ENCODE measurements at regions not wholly inside any gene's neighbourhood (a gene's known extent, or its start where the extent isn't known, plus 50 kb on each side); places are given as distances from the start of the nearest gene placed in this dataset.

DNA sequence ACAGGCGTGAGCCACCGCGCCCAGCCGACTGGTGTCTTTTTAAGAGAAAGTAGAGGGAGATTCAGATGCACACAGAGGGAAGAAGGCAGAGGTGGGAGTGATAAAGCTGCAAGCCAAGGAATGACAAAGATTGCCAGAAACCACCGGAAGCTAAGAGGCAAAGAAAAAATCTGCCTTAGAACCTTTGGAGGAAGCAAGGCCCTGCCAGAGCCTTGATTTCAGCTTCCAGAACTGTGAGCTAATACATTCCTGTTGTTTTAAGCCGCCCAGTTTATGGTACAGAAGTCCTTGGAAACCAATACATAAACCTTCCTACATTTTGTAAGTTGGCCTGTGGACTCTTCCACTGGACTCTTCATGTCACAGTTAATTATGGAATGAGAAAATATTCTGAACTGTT, 71.7 kb upstream of the SOX21 start:
- in situ Hi-C loops (cut with HindIII; ENCODE audit: low pct_unique_long_range_greater_than_20kb, low sequenced_read_pairs): no loop called here
- CTCF ChIA-PET: no interaction called here
- H3K4me1 ChIP-seq (ENCODE audit: control insufficient read depth, insufficient read depth, low read length): no peaks in the 10 kb centered on the region

DNA sequence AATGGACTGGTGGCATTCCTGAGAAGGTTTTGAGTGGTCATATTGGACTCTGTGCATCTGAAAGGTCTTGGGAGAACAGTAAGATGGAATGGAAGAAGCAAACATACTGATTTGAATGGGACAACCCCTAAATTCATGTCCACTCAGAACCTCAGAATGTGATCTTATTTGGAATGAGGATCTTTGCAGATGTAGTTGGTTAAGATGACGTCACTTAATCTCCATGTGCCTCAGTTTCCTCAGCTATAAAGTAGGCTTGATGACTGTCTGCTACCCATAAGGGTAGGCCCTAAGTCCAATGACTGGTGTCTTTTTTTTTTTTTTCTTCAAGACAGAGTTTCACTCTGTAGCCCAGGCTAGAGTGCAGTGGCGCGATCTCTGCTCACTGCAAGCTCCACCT, 71.1 kb upstream of the SOX21 start:
- TF ChIP-seq TCF7L2 (IDR thresholded peaks at IDR 0.05; ENCODE audit: low read depth, low read length) (no peak), SIN3A (IDR thresholded peaks at IDR 0.05; ENCODE audit: borderline replicate concordance, insufficient read depth, low read depth, low read length) (no peak)
- CTCF ChIA-PET: no interaction called here
- H3K27me3 ChIP-seq (ENCODE audit: control insufficient read depth, insufficient read depth, low read length): no peaks in the 10 kb centered on the region
- BruUV-seq (replicated peaks): no TSS peak
- POLR2A ChIA-PET: no interaction called here
- H3K4me3 ChIP-seq (ENCODE audit: low read depth in 2 of 2, low read length in 2 of 2): no peak overlapping the region
- ATAC-seq (no peak), DNase-seq (ENCODE audit: low read depth, low spot score) (no peak)
- no peaks in the 10 kb centered on the region for H3K4me1 ChIP-seq (ENCODE audit: control insufficient read depth, insufficient read depth, low read length)
- intact Hi-C loops (cut with micrococcal nuclease; ENCODE audit: unreplicated experiment): no loop called here
- no peaks in the 10 kb centered on the region for H3K36me3 ChIP-seq (ENCODE audit: control insufficient read depth, insufficient read depth, low read length)
- no peak overlapping the region for H3K27ac ChIP-seq (ENCODE audit: low read length)
- in situ Hi-C loops (cut with HindIII; ENCODE audit: low pct_unique_long_range_greater_than_20kb, low sequenced_read_pairs): no loop called here
- no peaks in the 10 kb centered on the region for H3K9me3 ChIP-seq (ENCODE audit: control insufficient read depth, insufficient read depth, low read depth, low read length)

More for the DNA sequence above, 71.7 kb upstream of the SOX21 start:
- DNase-seq (ENCODE audit: low read depth, low spot score): no peak
- intact Hi-C loops (cut with micrococcal nuclease; ENCODE audit: unreplicated experiment): no loop called here
- Histone ChIP-seq H3K9me3 (ENCODE audit: control insufficient read depth, insufficient read depth, low read depth, low read length) (no peaks in the 10 kb centered on the region), H3K27me3 (ENCODE audit: control insufficient read depth, insufficient read depth, low read length) (no peaks in the 10 kb centered on the region), H3K4me3 (ENCODE audit: low read depth in 2 of 2, low read length in 2 of 2) (no peak overlapping the region), H3K27ac (ENCODE audit: low read length) (no peak overlapping the region), H3K36me3 (ENCODE audit: control insufficient read depth, insufficient read depth, low read length) (no peaks in the 10 kb centered on the region)
- no peak for ATAC-seq
- POLR2A ChIA-PET: no interaction called here
- TF ChIP-seq SIN3A (IDR thresholded peaks at IDR 0.05; ENCODE audit: borderline replicate concordance, insufficient read depth, low read depth, low read length) (no peak), POLR2AphosphoS5 (IDR thresholded peaks at IDR 0.05; ENCODE audit: low read depth, low read length) (no peak), REST (IDR thresholded peaks at IDR 0.05; ENCODE audit: insufficient read depth in 1 of 2, low read depth in 2 of 2, low read length in 1 of 2) (no peak), TCF7L2 (IDR thresholded peaks at IDR 0.05; ENCODE audit: low read depth, low read length) (no peak)
- TF ChIP-seq, protein P1, sequence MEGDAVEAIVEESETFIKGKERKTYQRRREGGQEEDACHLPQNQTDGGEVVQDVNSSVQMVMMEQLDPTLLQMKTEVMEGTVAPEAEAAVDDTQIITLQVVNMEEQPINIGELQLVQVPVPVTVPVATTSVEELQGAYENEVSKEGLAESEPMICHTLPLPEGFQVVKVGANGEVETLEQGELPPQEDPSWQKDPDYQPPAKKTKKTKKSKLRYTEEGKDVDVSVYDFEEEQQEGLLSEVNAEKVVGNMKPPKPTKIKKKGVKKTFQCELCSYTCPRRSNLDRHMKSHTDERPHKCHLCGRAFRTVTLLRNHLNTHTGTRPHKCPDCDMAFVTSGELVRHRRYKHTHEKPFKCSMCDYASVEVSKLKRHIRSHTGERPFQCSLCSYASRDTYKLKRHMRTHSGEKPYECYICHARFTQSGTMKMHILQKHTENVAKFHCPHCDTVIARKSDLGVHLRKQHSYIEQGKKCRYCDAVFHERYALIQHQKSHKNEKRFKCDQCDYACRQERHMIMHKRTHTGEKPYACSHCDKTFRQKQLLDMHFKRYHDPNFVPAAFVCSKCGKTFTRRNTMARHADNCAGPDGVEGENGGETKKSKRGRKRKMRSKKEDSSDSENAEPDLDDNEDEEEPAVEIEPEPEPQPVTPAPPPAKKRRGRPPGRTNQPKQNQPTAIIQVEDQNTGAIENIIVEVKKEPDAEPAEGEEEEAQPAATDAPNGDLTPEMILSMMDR (IDR thresholded peaks at IDR 0.05): no peak
- no TSS peak for BruUV-seq (replicated peaks)

DNA sequence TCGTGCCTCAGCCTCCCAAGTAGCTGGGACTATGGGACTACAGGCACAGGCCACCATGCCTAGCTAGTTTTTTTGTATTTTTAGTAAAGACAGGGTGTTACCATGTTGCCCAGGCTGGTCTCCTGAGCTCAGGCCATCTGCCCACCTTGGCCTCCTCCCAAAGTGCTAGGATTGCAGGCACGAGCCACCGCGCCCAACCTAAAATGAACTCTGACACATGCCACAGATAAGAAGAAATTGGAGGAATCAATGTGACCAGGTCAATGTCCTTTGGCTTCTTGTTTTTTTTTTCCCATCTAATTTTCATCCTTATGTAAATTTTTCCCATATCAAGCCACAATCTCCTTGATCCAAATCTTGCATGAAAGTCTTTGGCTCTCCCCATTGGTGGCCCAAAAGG, 68.1 kb upstream of the SOX21 start:
- POLR2A ChIA-PET: interaction anchor here (0.5 kb wide), 1 partner anchor 192 kb away, joined by 3 read pairs; no protein-coding TSS in a partner anchor
- CTCF ChIA-PET: no interaction called here

More for the DNA sequence above, 68.1 kb upstream of the SOX21 start:
- Histone ChIP-seq H3K36me3 (ENCODE audit: control insufficient read depth, insufficient read depth, low read length) (no peaks in the 10 kb centered on the region), H3K27me3 (ENCODE audit: control insufficient read depth, insufficient read depth, low read length) (no peaks in the 10 kb centered on the region), H3K27ac (ENCODE audit: low read length) (no peak overlapping the region), H3K9me3 (ENCODE audit: control insufficient read depth, insufficient read depth, low read depth, low read length) (no peaks in the 10 kb centered on the region), H3K4me1 (ENCODE audit: control insufficient read depth, insufficient read depth, low read length) (no peaks in the 10 kb centered on the region), H3K4me3 (ENCODE audit: low read depth in 2 of 2, low read length in 2 of 2) (no peak overlapping the region)
- BruUV-seq (replicated peaks): no TSS peak
- no peak for ATAC-seq
- intact Hi-C loops (cut with micrococcal nuclease; ENCODE audit: unreplicated experiment) (no loop called here), in situ Hi-C loops (cut with HindIII; ENCODE audit: low pct_unique_long_range_greater_than_20kb, low sequenced_read_pairs) (no loop called here)
- DNase-seq (ENCODE audit: low read depth, low spot score): no peak
- TF ChIP-seq TCF7L2 (IDR thresholded peaks at IDR 0.05; ENCODE audit: low read depth, low read length) (no peak), SIN3A (IDR thresholded peaks at IDR 0.05; ENCODE audit: borderline replicate concordance, insufficient read depth, low read depth, low read length) (no peak), REST (IDR thresholded peaks at IDR 0.05; ENCODE audit: insufficient read depth in 1 of 2, low read depth in 2 of 2, low read length in 1 of 2) (no peak)
- TF ChIP-seq, protein P1 (IDR thresholded peaks at IDR 0.05): no peak

All from Panc1 (cell line).